T47D (cell line): ENCODE measurements at regions not wholly inside any gene's neighbourhood (a gene's known extent, or its start where the extent isn't known, plus 50 kb on each side); places are given as distances from the start of the nearest gene placed in this dataset.

Experiments used
- DNase-seq, 2 experiments: peaks; one replicate each; pipeline versions ENCODE4 v3.0.0 to v3.0.0-alpha.2; 2011 to 2012; ENCODE audit warnings: low read depth in 1 of 2, low spot score in 1 of 2
- JUND ChIP-seq: IDR thresholded peaks from 2 replicates; pipeline ENCODE4 v1.6.1; 2012; ENCODE audit warnings: low read depth
- in situ Hi-C: cut with HindIII; loops from 2 replicates; pipeline ENCODE4 v1.10.0; 2016; ENCODE audit warnings: low sequenced_read_pairs, low pct_unique_long_range_greater_than_20kb

- TF ChIP-seq JUND, result no peak
- in situ Hi-C loops, result no loop called here
- peak in 1 of 2 experiments; percentile 9 for DNase-seq
Observed at GRCh38 chr1:94654031-94654430, 112.5 kb upstream of the F3 start.

- in situ Hi-C loops, result no loop called here
- no peak for DNase-seq
- no peak for TF ChIP-seq JUND
Observed at GRCh38 chr1:94653454-94653853, 111.9 kb upstream of the F3 start.

DNA sequence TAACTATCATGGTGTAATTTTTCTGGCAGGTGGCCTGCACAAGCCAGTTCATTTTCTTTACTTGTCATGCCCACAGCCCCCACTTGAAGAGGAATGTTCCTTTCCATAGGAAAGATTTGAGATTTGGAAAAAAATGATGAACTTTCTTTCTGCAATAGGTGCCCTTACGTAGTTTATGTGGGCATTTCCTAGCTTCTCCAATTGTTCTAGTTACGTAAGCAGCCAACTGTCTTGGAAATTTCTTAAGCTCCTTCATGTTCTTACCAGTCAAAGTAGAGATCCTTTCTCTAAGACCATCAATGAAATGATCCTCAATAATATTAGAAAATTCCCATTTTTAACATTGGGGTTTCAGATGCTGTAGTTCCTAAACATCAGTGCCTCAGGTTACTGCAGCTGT is 109.5 kb upstream of the F3 start:
- in situ Hi-C loops, result no loop called here
- DNase-seq, result no peak
- no peak for TF ChIP-seq JUND

DNA sequence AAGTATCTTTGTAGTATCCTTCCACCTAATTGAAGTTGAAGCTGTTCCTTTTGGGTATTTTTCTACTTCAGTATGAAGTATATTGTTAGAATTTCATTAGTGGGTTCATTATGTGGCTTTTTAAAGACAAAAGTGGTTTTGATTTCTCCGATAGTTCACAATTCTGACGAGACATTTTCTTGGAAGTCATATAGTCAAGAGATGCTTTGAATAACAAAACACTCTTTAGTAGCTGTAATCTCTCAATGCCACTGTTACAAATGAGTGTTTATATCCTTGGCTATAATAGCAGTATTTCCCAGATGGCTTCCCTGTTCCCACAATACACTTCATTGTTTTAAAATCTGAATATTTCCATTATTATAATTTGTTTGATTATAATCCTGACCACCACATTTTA is 108.7 kb upstream of the F3 start:
- TF ChIP-seq JUND, result no peak
- in situ Hi-C loops, result no loop called here
- no peak for DNase-seq

- TF ChIP-seq JUND, result no peak
Observed at GRCh38 chr1:94648225-94649007, 106.9 kb upstream of the F3 start.

GRCh38 chr1:94646786-94647555 is 105.4 kb upstream of the F3 start:
- DNase-seq, result no peak
- in situ Hi-C loops, result no loop called here
- TF ChIP-seq JUND, result no peak

More at GRCh38 chr1:94648225-94649007, 106.9 kb upstream of the F3 start:
- no peak for DNase-seq
- in situ Hi-C loops, result no loop called here

GRCh38 chr1:94646141-94646643 is 104.6 kb upstream of the F3 start:
- DNase-seq, result no peak
- TF ChIP-seq JUND, result no peak
- in situ Hi-C loops, result no loop called here

DNA sequence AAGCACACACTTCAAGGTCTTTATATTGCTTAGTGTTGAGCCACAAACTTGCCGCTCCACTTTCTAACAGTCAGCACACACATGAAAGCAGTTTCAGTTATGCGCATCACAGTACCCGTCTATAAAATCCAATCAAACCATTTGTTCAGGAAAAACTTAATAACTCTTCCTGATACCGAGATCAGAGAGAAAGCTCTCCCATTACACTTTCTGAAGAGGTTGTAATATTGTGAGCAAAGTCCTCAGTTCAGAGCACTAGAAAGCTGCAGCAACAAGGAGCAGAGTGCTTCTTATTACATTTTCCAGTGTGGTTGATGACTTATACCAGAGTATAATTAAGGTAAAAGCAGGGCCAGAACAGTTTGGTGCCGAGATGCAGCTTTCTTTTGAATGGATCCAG is 102.8 kb upstream of the F3 start:
- TF ChIP-seq JUND, result no peak
- in situ Hi-C loops, result no loop called here
- no peak for DNase-seq

DNA sequence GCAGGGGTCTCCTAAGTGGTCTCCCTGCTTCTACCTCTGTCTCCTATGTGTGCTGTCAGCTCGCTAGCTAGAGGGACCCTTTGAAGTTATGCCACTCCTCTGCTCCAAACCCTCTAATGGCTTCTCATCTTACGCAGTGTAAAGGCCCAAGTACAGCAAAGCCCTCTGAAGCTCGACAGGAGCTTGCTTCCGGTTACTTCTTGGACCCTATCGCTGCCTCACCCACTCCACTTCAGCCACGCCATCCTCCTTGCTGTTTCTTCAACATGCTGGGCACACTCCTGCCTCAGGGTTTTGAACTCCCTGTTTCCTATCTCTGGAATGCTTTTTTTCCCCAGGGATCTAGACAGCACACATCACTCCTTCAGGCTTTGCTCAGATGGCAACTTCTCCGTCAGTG is 102.3 kb upstream of the F3 start:
- in situ Hi-C loops, result no loop called here
- no peak for DNase-seq

GRCh38 chr1:94642617-94643321 is 101.2 kb upstream of the F3 start:
- no peak for TF ChIP-seq JUND
- in situ Hi-C loops, result no loop called here
- DNase-seq, result no peak

More for the DNA sequence above, 102.3 kb upstream of the F3 start:
- TF ChIP-seq JUND, result no peak

- DNase-seq, result no peak
- in situ Hi-C loops, result no loop called here
- TF ChIP-seq JUND, result no peak
Observed at GRCh38 chr1:94641990-94642389, 100.4 kb upstream of the F3 start.

GRCh38 chr1:94640125-94640524 is 98.6 kb upstream of the F3 start:
- no peak for TF ChIP-seq JUND
- DNase-seq, result no peak
- in situ Hi-C loops, result no loop called here

- no peak for DNase-seq
- in situ Hi-C loops, result no loop called here
- no peak for TF ChIP-seq JUND
Observed at GRCh38 chr1:94637121-94637520, 95.6 kb upstream of the F3 start.
